HG03159 (cell line): ENCODE measurements at regions not wholly inside any gene's neighbourhood (a gene's known extent, or its start where the extent isn't known, plus 50 kb on each side); places are given as distances from the start of the nearest gene placed in this dataset.

Experiments used
- ATAC-seq: cut with Tn5 transposase; IDR thresholded peaks from one replicate; pipeline ENCODE4 v1.9.1; 2021; ENCODE audit warnings: mild to moderate bottlenecking, moderate library complexity; ENCODE audit not compliant: unreplicated experiment

- ATAC-seq = no peak
Observed at GRCh38 chr5:12805165-12805698, 901.0 kb upstream of the CTNND2 start.

- no peak for ATAC-seq
Observed at GRCh38 chr5:12799165-12799564, 894.9 kb upstream of the CTNND2 start.

- no peak for ATAC-seq
Observed at GRCh38 chr5:12795333-12795663, 891.1 kb upstream of the CTNND2 start.

GRCh38 chr5:12794476-12795332 lies 890.5 kb upstream of the CTNND2 start:
- no peak for ATAC-seq

GRCh38 chr5:12793373-12793772 lies 889.1 kb upstream of the CTNND2 start:
- ATAC-seq = no peak

- no peak for ATAC-seq
Observed at GRCh38 chr5:12780536-12780935, 876.3 kb upstream of the CTNND2 start.

GRCh38 chr5:12777342-12777741 lies 873.1 kb upstream of the CTNND2 start:
- ATAC-seq = no peak

- ATAC-seq = no peak
Observed at GRCh38 chr5:12772276-12772675, 868.0 kb upstream of the CTNND2 start.

- ATAC-seq = no peak
Observed at GRCh38 chr5:12759377-12759776, 855.1 kb upstream of the CTNND2 start.

GRCh38 chr5:12757035-12757434 lies 852.8 kb upstream of the CTNND2 start:
- ATAC-seq = no peak

- ATAC-seq = no peak
Observed at GRCh38 chr5:12745537-12745936, 841.3 kb upstream of the CTNND2 start.

- no peak for ATAC-seq
Observed at GRCh38 chr5:12743582-12743981, 839.3 kb upstream of the CTNND2 start.

- ATAC-seq = no peak
Observed at GRCh38 chr5:12730354-12730753, 826.1 kb upstream of the CTNND2 start.

GRCh38 chr5:12716664-12717063 lies 812.4 kb upstream of the CTNND2 start:
- ATAC-seq = no peak

- no peak for ATAC-seq
Observed at GRCh38 chr5:12707560-12707959, 803.3 kb upstream of the CTNND2 start.

GRCh38 chr5:12704955-12705354 lies 800.7 kb upstream of the CTNND2 start:
- no peak for ATAC-seq

GRCh38 chr5:12703254-12703653 lies 799.0 kb upstream of the CTNND2 start:
- ATAC-seq = no peak

GRCh38 chr5:12695651-12696050 lies 791.4 kb upstream of the CTNND2 start:
- ATAC-seq = no peak

GRCh38 chr5:12691330-12691729 lies 787.1 kb upstream of the CTNND2 start:
- ATAC-seq = no peak

GRCh38 chr5:12690361-12690760 lies 786.1 kb upstream of the CTNND2 start:
- no peak for ATAC-seq

GRCh38 chr5:12683249-12683648 lies 779.0 kb upstream of the CTNND2 start:
- ATAC-seq = no peak

- ATAC-seq = no peak
Observed at GRCh38 chr5:12679731-12680130, 775.5 kb upstream of the CTNND2 start.

- no peak for ATAC-seq
Observed at GRCh38 chr5:12675959-12676358, 771.7 kb upstream of the CTNND2 start.
